GM12878 (cell line): ENCODE measurements at regions not wholly inside any gene's neighbourhood (a gene's known extent, or its start where the extent isn't known, plus 50 kb on each side); places are given as distances from the start of the nearest gene placed in this dataset.

ENCODE experiments used
- ATAC-seq: fragments of 200-7000 bp; cut with Tn5 transposase; 3 replicates; pipeline ENCODE4 v1.9.1; 2020; ENCODE audit warnings: mild to moderate bottlenecking, moderate library complexity
- BruUV-seq: library from RNA; stranded (reverse); fragments of 400-500 nt; replicated peaks from 2 replicates; lab custom pipeline; 2021; lab: Mats Ljungman, UMichigan
- CTCF ChIA-PET: fragments of 300-600 bp; sonication (Branson Sonifier 250); formaldehyde crosslinking; extraction: SDS; loops from one replicate; lab custom pipeline; 2021; ENCODE audit warnings: inconsistent platforms; lab: Yijun Ruan, JAX
- POLR2A ChIA-PET: fragments of 350-600 bp; formaldehyde crosslinking; extraction: SDS; loops from one replicate; lab custom pipeline; 2021; ENCODE audit warnings: inconsistent platforms; lab: Charles Lee
- RAD21 ChIA-PET: fragments of 300-600 bp; sonication (Branson Sonifier 250); formaldehyde crosslinking; loops from one replicate; lab custom pipeline; 2023; ENCODE audit warnings: antibody characterized with exemption; ENCODE audit not compliant: unreplicated experiment; lab: Charles Lee
- SMC1A ChIA-PET: fragments of 300-600 bp; sonication (Branson Sonifier 250); formaldehyde crosslinking; loops from one replicate; lab custom pipeline; 2023; ENCODE audit not compliant: unreplicated experiment, uncharacterized antibody; lab: Charles Lee
- DNase-seq: peaks from one replicate; pipeline ENCODE4 v3.0.0-alpha.2; 2011; ENCODE audit warnings: low read depth, low spot score
- FAIRE-seq: peaks from 3 replicates; lab custom pipeline; 2011; peaks lifted over from hg19 to GRCh38; lab: Jason Lieb, UNC
- H2AFZ ChIP-seq: 2 replicates; pipeline ENCODE4 v1.6.0; 2011; ENCODE audit warnings: low read depth, low read length, control low read depth; ENCODE audit not compliant: control insufficient read depth
- H3K27ac ChIP-seq: 2 replicates; pipeline ENCODE4 v1.5.1; 2011; ENCODE audit warnings: control low read depth; ENCODE audit not compliant: control insufficient read depth, insufficient read depth
- H3K27me3 ChIP-seq, 2 experiments: replicated peaks in 1 of 2; 2 replicates each; pipeline versions ENCODE4 v1.6.0 to v1.6.1; 2011; ENCODE audit warnings: low read length in 1 of 2; ENCODE audit not compliant: control insufficient read depth in 2 of 2, insufficient read depth in 2 of 2
- H3K36me3 ChIP-seq, 2 experiments: 2 replicates each; pipeline ENCODE4 v1.5.1; 2011; ENCODE audit warnings: low read length in 1 of 2; ENCODE audit not compliant: control insufficient read depth in 2 of 2, insufficient read depth in 2 of 2
- H3K4me1 ChIP-seq: 2 replicates; pipeline ENCODE4 v1.6.1; 2011; ENCODE audit warnings: mild to moderate bottlenecking, low read length, moderate library complexity, mixed read lengths; ENCODE audit not compliant: control insufficient read depth, insufficient read depth
- H3K4me2 ChIP-seq: 2 replicates; pipeline ENCODE4 v1.6.0; 2011; ENCODE audit warnings: control low read depth; ENCODE audit not compliant: control insufficient read depth, insufficient read depth
- H3K4me3 ChIP-seq: fragments of 200-600 bp; sonication (generic); 2 replicates; pipeline ENCODE4 v1.5.1; 2016
- H3K79me2 ChIP-seq: 2 replicates; pipeline ENCODE4 v1.6.0; 2011; ENCODE audit warnings: low read length; ENCODE audit not compliant: control insufficient read depth, insufficient read depth
- H3K9ac ChIP-seq: 2 replicates; pipeline ENCODE4 v1.8.0; 2011; ENCODE audit warnings: low read length, control low read depth, mixed read lengths; ENCODE audit not compliant: control insufficient read depth, insufficient read depth
- H3K9me3 ChIP-seq: replicated peaks from 3 replicates; pipeline ENCODE4 v1.5.1; 2011; ENCODE audit warnings: mild to moderate bottlenecking, low read length; ENCODE audit not compliant: control insufficient read depth, insufficient read depth
- H4K20me1 ChIP-seq: 2 replicates; pipeline ENCODE4 v1.6.0; 2011; ENCODE audit not compliant: control insufficient read depth, insufficient read depth
- GABPA ChIP-seq: IDR thresholded peaks from 2 replicates; pipeline ENCODE4 v1.6.1; 2014; ENCODE audit warnings: antibody characterized with exemption, low read depth, mild to moderate bottlenecking, inconsistent platforms
- IKZF1 ChIP-seq: fragments of 450-650 bp; conservative IDR thresholded peaks from 2 replicates; pipeline ENCODE4 v1.6.1; 2017; ENCODE audit warnings: antibody characterized with exemption, mild to moderate bottlenecking
- IKZF2 ChIP-seq, 2 experiments: fragments of 450-650 bp; IDR thresholded peaks; 2 replicates each; pipeline ENCODE4 v1.6.1; 2017; ENCODE audit warnings: mild to moderate bottlenecking in 2 of 2, moderate library complexity in 2 of 2
- NFYB ChIP-seq: IDR thresholded peaks from 2 replicates; pipeline ENCODE4 v1.6.1; 2011; ENCODE audit warnings: low read depth, mild to moderate bottlenecking, low read length, improper control_type of control experiment, moderate library complexity; ENCODE audit not compliant: insufficient read depth
- NR2C2 ChIP-seq: IDR thresholded peaks from 2 replicates; pipeline ENCODE4 v1.6.1; 2011; ENCODE audit warnings: borderline replicate concordance, low read depth; ENCODE audit not compliant: control insufficient read depth, insufficient read length
- PAX8 ChIP-seq: fragments of 450-650 bp; IDR thresholded peaks from 2 replicates; pipeline ENCODE4 v1.6.1; 2017; ENCODE audit warnings: mild to moderate bottlenecking, moderate library complexity
- ZBTB40 ChIP-seq: fragments of 450-650 bp; IDR thresholded peaks from 2 replicates; pipeline ENCODE4 v1.6.1; 2016; ENCODE audit warnings: mild to moderate bottlenecking, moderate library complexity, borderline replicate concordance
- ZNF217 ChIP-seq: fragments of 450-650 bp; IDR thresholded peaks from 2 replicates; pipeline ENCODE4 v1.6.1; 2017; ENCODE audit warnings: antibody characterized with exemption, mild to moderate bottlenecking
- WGBS: methylation state at CpG from one replicate; pipeline ENCODE4 v1.1.6; 2016; ENCODE audit warnings: low lambda C conversion rate; ENCODE audit not compliant: insufficient replicate concordance, insufficient coverage; ENCODE audit errors: missing lambda C conversion rate; 5-methylcytosine and 5-hydroxymethylcytosine counted together
- in situ Hi-C: fragments of 300-500 bp; cut with MboI; formaldehyde crosslinking; loops from 9 replicates; pipeline ENCODE4 v1.14.3; 2018; ENCODE audit warnings: mixed read lengths
- intact Hi-C: fragments of 100-400 bp; cut with micrococcal nuclease; formaldehyde crosslinking; loops from one replicate; pipeline ENCODE4 v1.14.2; 2022; ENCODE audit not compliant: unreplicated experiment
- TF ChIP-seq, protein P1 (sequence below): fragments of 450-650 bp; IDR thresholded peaks from 2 replicates; pipeline ENCODE4 v1.6.1; 2017; ENCODE audit warnings: mild to moderate bottlenecking, moderate library complexity

DNA sequence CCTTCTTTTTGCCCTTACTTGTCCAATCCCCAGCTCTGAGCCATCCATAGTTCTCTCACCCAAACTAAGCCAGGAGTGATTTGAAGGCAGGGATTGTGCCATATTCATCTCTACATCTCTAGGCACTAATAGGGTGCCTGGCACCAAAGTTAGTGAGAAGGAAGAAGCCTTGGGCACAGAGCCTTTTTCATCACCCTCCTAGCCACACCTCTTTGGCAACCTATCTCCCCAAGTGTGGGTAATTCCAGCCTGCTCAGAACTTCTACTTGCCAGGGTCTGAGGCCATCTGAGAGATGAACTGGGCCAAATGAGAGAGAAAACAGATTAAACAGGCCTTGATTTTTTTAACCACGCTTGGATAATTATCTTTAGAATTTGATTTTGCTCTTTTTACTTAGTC, 61.3 kb downstream of the PHLDA1 start (continued):
- TF ChIP-seq IKZF2 (IDR thresholded peaks at IDR 0.05) (no peak), NFYB (no peak), IKZF1 (no peak), GABPA (no peak), NR2C2 (no peak)
- TF ChIP-seq, all 136 proteins: peak for 0

DNA sequence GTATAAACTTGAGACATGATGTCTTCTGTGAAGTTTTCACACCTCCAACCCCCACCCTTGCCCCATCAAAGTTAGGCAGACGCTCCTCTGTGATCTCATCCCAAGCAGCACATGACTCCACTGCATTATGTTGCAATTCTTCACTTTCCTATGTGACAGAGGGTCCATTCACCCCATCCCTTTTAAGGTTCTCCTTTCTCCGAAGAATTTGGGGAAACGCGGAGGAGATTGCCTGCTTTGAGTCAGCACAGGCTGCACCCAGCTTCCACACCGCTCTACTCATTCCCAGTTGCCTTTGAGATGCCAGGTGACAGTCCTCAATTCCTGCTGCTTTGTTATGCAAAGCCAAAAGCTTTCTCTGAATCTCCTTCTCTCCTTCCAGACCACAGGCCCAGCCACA, 61.8 kb downstream of the PHLDA1 start:
- intact Hi-C loops (no loop called here), in situ Hi-C loops (no loop called here)
- Histone ChIP-seq H3K27ac (no peak overlapping the region), H3K4me1 (no peaks in the 10 kb centered on the region), H3K4me3 (no peak overlapping the region), H2AFZ (no peak overlapping the region), H3K79me2 (no peaks in the 10 kb centered on the region), H4K20me1 (no peaks in the 10 kb centered on the region), H3K4me2 (no peak overlapping the region), H3K9me3 (no peaks in the 10 kb centered on the region; the same call in 2 of the 3 replicates), H3K9ac (no peak overlapping the region), H3K36me3 (no peaks in the 10 kb centered on the region), H3K27me3 (no peaks in the 10 kb centered on the region)
- SMC1A ChIA-PET, result interaction anchor here (0.8 to 4.7 kb wide), 5 partner anchors 10 to 140 kb away, joined by 3 to 27 read pairs (median 5); no protein-coding TSS in a partner anchor
- RAD21 ChIA-PET, result interaction anchor here (1.5 to 1.6 kb wide), 2 partner anchors 8 to 11 kb away, joined by 3 read pairs; no protein-coding TSS in a partner anchor
- CTCF ChIA-PET, result interaction anchor here (0.8 to 2.1 kb wide), 2 partner anchors 11 to 12 kb away, joined by 3 to 7 read pairs; no protein-coding TSS in a partner anchor
- WGBS, result 78% methylated on average over 5 of the region's 5 CpGs
- DNase-seq (no peak), FAIRE-seq (no peak), ATAC-seq (no peak)
- no peak for TF ChIP-seq PAX8
- no peak for TF ChIP-seq IKZF2 (IDR thresholded peaks at IDR 0.05)
- no peak for TF ChIP-seq ZNF217
- no peak for TF ChIP-seq ZBTB40
- TF ChIP-seq, protein P1, sequence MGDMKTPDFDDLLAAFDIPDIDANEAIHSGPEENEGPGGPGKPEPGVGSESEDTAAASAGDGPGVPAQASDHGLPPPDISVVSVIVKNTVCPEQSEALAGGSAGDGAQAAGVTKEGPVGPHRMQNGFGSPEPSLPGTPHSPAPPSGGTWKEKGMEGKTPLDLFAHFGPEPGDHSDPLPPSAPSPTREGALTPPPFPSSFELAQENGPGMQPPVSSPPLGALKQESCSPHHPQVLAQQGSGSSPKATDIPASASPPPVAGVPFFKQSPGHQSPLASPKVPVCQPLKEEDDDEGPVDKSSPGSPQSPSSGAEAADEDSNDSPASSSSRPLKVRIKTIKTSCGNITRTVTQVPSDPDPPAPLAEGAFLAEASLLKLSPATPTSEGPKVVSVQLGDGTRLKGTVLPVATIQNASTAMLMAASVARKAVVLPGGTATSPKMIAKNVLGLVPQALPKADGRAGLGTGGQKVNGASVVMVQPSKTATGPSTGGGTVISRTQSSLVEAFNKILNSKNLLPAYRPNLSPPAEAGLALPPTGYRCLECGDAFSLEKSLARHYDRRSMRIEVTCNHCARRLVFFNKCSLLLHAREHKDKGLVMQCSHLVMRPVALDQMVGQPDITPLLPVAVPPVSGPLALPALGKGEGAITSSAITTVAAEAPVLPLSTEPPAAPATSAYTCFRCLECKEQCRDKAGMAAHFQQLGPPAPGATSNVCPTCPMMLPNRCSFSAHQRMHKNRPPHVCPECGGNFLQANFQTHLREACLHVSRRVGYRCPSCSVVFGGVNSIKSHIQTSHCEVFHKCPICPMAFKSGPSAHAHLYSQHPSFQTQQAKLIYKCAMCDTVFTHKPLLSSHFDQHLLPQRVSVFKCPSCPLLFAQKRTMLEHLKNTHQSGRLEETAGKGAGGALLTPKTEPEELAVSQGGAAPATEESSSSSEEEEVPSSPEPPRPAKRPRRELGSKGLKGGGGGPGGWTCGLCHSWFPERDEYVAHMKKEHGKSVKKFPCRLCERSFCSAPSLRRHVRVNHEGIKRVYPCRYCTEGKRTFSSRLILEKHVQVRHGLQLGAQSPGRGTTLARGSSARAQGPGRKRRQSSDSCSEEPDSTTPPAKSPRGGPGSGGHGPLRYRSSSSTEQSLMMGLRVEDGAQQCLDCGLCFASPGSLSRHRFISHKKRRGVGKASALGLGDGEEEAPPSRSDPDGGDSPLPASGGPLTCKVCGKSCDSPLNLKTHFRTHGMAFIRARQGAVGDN, result no peak
- BruUV-seq, result no TSS peak
- POLR2A ChIA-PET, result interaction anchor here (0.5 to 1.5 kb wide), 4 partner anchors 12 to 120 kb away, joined by 3 to 10 read pairs (median 4); partner anchors contain the start of gene PHLDA1
